ENCODE measurements at regions not wholly inside any gene's neighbourhood (a gene's known extent, or its start where the extent isn't known, plus 50 kb on each side); places are given as distances from the start of the nearest gene placed in this dataset.

DNA sequence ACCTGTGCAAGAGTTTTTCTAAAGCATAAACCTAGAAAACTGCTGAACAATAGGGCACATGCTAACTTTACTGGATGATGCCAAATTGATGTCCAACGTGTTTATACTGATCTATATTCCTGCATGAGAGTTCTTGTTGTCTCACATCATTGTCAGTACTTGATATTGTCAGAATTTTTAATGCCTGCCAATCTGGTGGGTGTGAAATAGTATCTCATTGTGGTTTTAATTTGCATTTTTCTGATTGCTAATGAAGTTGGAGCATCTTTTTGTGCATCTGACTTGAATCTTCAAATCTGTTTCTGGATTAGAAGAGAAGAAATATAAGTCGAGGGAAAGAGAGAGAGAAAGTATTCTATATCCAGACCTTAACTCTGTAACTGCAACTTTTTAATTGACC lies 309.8 kb upstream of the KIAA1217 start:
- no peak overlapping the region for H3K4me3 ChIP-seq
- intact Hi-C loops (cut with DNase I): no loop called here
- H3K4me1 ChIP-seq (replicated peaks in 1 of 2): no peaks in the 10 kb centered on the region
- 44 to 69% (median 61%) methylated on average over 2 of the region's 2 CpGs for WGBS, 4 donors
- no peak for TF ChIP-seq POLR2A (IDR thresholded peaks at IDR 0.05)
- TF ChIP-seq, protein P1, sequence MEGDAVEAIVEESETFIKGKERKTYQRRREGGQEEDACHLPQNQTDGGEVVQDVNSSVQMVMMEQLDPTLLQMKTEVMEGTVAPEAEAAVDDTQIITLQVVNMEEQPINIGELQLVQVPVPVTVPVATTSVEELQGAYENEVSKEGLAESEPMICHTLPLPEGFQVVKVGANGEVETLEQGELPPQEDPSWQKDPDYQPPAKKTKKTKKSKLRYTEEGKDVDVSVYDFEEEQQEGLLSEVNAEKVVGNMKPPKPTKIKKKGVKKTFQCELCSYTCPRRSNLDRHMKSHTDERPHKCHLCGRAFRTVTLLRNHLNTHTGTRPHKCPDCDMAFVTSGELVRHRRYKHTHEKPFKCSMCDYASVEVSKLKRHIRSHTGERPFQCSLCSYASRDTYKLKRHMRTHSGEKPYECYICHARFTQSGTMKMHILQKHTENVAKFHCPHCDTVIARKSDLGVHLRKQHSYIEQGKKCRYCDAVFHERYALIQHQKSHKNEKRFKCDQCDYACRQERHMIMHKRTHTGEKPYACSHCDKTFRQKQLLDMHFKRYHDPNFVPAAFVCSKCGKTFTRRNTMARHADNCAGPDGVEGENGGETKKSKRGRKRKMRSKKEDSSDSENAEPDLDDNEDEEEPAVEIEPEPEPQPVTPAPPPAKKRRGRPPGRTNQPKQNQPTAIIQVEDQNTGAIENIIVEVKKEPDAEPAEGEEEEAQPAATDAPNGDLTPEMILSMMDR (IDR thresholded peaks at IDR 0.05): no peak
- no peaks in the 10 kb centered on the region for H3K27me3 ChIP-seq
- no peaks in the 10 kb centered on the region for H3K36me3 ChIP-seq (replicated peaks in 1 of 2)
- no peak for DNase-seq
- H3K9me3 ChIP-seq (replicated peaks in 1 of 3): no peaks in the 10 kb centered on the region
- no peak overlapping the region for H3K27ac ChIP-seq

DNA sequence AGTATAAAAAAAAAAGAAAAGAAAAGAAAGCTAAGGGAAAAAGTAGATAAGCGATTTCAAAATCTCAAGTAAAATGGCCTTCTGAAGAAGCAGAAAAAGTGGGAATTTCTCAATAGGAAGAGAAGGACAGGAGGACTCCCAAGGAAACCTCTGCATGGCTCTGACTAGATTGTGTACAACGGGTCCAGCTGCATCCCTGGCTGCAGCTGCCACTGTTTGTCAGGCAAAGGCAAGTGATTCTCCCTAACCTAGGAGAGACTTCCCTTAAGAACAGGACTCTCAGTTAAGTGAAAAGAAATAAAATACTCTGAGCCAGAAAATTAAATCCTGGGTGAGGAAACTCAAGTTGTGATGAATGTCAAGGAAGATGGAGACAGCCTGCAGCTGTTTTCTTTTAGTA lies 298.6 kb upstream of the KIAA1217 start:
- no peak overlapping the region for H3K27ac ChIP-seq
- no peak for TF ChIP-seq POLR2A (IDR thresholded peaks at IDR 0.05)
- TF ChIP-seq, protein P1 (IDR thresholded peaks at IDR 0.05): no peak
- intact Hi-C loops (cut with DNase I): no loop called here
- no peaks in the 10 kb centered on the region for H3K9me3 ChIP-seq (replicated peaks in 1 of 3)
- no peaks in the 10 kb centered on the region for H3K36me3 ChIP-seq (replicated peaks in 1 of 2)
- no peaks in the 10 kb centered on the region for H3K4me1 ChIP-seq (replicated peaks in 1 of 2)
- 81 to 90% (median 82%) methylated on average over 2 of the region's 2 CpGs for WGBS, 4 donors
- DNase-seq: no peak
- no peaks in the 10 kb centered on the region for H3K27me3 ChIP-seq
- H3K4me3 ChIP-seq: no peak overlapping the region

DNA sequence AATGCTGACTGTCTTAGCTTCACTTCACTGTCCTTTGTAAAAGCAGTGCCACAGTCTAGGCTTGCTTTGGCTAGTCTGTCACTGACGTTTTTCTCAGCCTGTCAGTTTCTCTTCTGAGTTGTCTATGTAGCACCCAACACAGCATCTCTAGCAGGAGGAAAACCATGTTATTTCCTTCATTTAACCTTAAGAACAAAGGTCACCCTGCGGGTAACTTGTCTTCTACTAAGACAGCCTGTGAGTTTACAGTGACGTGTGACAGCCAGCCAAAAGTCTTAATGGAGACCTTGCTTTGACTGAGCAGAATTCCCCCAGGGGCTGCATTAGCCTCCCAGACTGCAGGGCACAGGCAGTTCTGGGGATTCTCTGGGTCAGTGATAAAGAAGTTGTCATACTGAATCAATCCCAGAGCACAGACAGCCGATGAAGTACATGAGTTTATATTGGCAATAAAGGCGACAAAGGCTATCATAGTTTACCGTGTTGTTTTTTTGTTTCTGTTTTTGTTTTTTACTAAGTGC lies 296.0 kb upstream of the KIAA1217 start:
- no peak for DNase-seq
- H3K27ac ChIP-seq: no peak overlapping the region
- no peaks in the 10 kb centered on the region for H3K4me1 ChIP-seq (replicated peaks in 1 of 2)
- H3K9me3 ChIP-seq (replicated peaks in 1 of 3): no peaks in the 10 kb centered on the region
- no peaks in the 10 kb centered on the region for H3K27me3 ChIP-seq
- WGBS, 4 donors: 38 to 51% (median 42%) methylated on average over 6 of the region's 6 CpGs
- H3K4me3 ChIP-seq: no peak overlapping the region
- intact Hi-C loops (cut with DNase I): no loop called here
- H3K36me3 ChIP-seq (replicated peaks in 1 of 2): no peaks in the 10 kb centered on the region
- TF ChIP-seq, protein P1 (IDR thresholded peaks at IDR 0.05): no peak
- no peak for TF ChIP-seq POLR2A (IDR thresholded peaks at IDR 0.05)

DNA sequence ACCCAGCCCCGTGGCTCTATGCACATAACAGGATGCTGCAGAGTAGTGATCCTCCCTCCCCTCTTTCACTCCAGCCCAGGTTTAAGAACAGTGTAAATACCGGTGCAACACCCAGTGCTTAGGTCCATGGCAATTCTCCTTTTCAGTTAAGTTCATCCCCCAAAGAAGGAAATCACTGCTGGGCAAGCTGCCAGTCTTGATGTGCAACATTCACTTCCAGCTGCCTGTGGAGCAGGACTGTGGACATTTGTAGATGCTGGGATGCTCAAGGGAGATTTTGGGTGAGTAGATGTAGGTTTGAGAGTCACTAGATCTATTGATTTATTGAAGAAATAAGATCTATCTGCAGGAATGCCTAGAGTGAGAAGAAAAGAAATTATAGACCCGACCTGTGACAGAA lies 294.3 kb upstream of the KIAA1217 start:
- TF ChIP-seq POLR2A (IDR thresholded peaks at IDR 0.05): no peak
- Histone ChIP-seq H3K27ac (no peak overlapping the region), H3K9me3 (replicated peaks in 1 of 3) (no peaks in the 10 kb centered on the region), H3K4me1 (replicated peaks in 1 of 2) (no peaks in the 10 kb centered on the region), H3K4me3 (no peak overlapping the region), H3K36me3 (replicated peaks in 1 of 2) (no peaks in the 10 kb centered on the region), H3K27me3 (no peaks in the 10 kb centered on the region)
- WGBS, 4 donors: 72 to 81% (median 76%) methylated on average over 3 of the region's 3 CpGs
- peak in 2 of 7 donors; percentile 1 to 15 for DNase-seq
- intact Hi-C loops (cut with DNase I): no loop called here

DNA sequence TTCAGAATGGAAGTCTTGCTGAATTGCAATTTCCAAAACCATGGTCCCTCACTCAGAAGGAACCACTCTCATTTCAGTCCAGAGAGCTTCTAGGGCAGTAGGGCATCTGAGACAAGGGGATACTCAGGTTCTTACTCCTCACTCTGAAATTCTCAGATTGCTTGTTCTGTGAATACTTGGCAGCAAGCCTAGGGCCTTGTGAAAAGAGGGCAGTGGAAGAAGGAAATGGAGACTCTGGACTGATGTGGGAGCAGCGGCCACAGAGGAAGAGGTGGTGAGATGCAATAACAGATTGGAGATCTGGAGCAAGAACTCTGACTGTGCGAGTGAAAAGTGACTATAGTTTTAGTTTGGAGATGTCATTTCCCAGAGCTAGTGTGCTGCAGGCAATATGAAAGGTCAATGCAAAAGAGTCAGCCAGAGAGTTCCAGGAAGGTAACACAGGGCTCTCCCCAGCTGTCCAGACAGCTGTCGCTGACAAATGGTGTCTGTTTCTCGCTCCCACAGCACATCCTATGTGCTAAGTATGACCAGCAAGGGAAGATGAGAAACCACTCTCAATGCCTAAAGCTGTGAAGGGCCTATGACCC lies 291.6 kb upstream of the KIAA1217 start:
- Histone ChIP-seq H3K4me3 (no peak overlapping the region), H3K27ac (no peak overlapping the region), H3K9me3 (replicated peaks in 1 of 3) (no peaks in the 10 kb centered on the region), H3K27me3 (no peaks in the 10 kb centered on the region), H3K36me3 (replicated peaks in 1 of 2) (no peaks in the 10 kb centered on the region), H3K4me1 (replicated peaks in 1 of 2) (no peaks in the 10 kb centered on the region)
- intact Hi-C loops (cut with DNase I): no loop called here
- no peak for TF ChIP-seq POLR2A (IDR thresholded peaks at IDR 0.05)
- TF ChIP-seq, protein P1 (IDR thresholded peaks at IDR 0.05): no peak
- 44 to 62% (median 56%) methylated on average over 4 of the region's 4 CpGs for WGBS, 4 donors
- DNase-seq: no peak
